ENCODE measurements at regions not wholly inside any gene's neighbourhood (a gene's known extent, or its start where the extent isn't known, plus 50 kb on each side); places are given as distances from the start of the nearest gene placed in this dataset.

- TF ChIP-seq CTCF (IDR thresholded peaks at IDR 0.05) (no peak), POLR2A (IDR thresholded peaks at IDR 0.05) (no peak)
Observed at GRCh38 chr16:80375973-80376372, 164.8 kb upstream of the DYNLRB2 start.

Data from lower leg skin (tissue), 3 donors.